ENCODE measurements at regions not wholly inside any gene's neighbourhood (a gene's known extent, or its start where the extent isn't known, plus 50 kb on each side); places are given as distances from the start of the nearest gene placed in this dataset.

- H3K4me3 ChIP-seq (ENCODE audit: low read length): peak overlapping the region; percentile 23
- no peak for DNase-seq (ENCODE audit: low read depth)
- peak; percentile 19 for TF ChIP-seq CTCF (conservative IDR thresholded peaks at IDR 0.05; ENCODE audit: low read depth, low read length)
Measured at GRCh38 chr15:94671858-94672532, 440.6 kb downstream of the MCTP2 start.

GRCh38 chr15:94673801-94674200, 442.4 kb downstream of the MCTP2 start:
- no peak for DNase-seq (ENCODE audit: low read depth)
- no peak overlapping the region for H3K4me3 ChIP-seq (ENCODE audit: low read length)
- TF ChIP-seq CTCF (conservative IDR thresholded peaks at IDR 0.05; ENCODE audit: low read depth, low read length): no peak

- no peak for DNase-seq (ENCODE audit: low read depth)
- no peak overlapping the region for H3K4me3 ChIP-seq (ENCODE audit: low read length)
- TF ChIP-seq CTCF (conservative IDR thresholded peaks at IDR 0.05; ENCODE audit: low read depth, low read length): no peak
Measured at GRCh38 chr15:94674296-94674695, 442.9 kb downstream of the MCTP2 start.

- DNase-seq (ENCODE audit: low read depth): no peak
- no peak overlapping the region for H3K4me3 ChIP-seq (ENCODE audit: low read length)
- no peak for TF ChIP-seq CTCF (conservative IDR thresholded peaks at IDR 0.05; ENCODE audit: low read depth, low read length)
Measured at GRCh38 chr15:94677202-94677790, 445.9 kb downstream of the MCTP2 start.

GRCh38 chr15:94682171-94682570, 450.8 kb downstream of the MCTP2 start:
- no peak overlapping the region for H3K4me3 ChIP-seq (ENCODE audit: low read length)
- DNase-seq (ENCODE audit: low read depth): no peak
- no peak for TF ChIP-seq CTCF (conservative IDR thresholded peaks at IDR 0.05; ENCODE audit: low read depth, low read length)

- TF ChIP-seq CTCF (conservative IDR thresholded peaks at IDR 0.05; ENCODE audit: low read depth, low read length): no peak
- no peak overlapping the region for H3K4me3 ChIP-seq (ENCODE audit: low read length)
- DNase-seq (ENCODE audit: low read depth): no peak
Measured at GRCh38 chr15:94683902-94684301, 452.5 kb downstream of the MCTP2 start.

- no peak for DNase-seq (ENCODE audit: low read depth)
- H3K4me3 ChIP-seq (ENCODE audit: low read length): no peak overlapping the region
- TF ChIP-seq CTCF (conservative IDR thresholded peaks at IDR 0.05; ENCODE audit: low read depth, low read length): no peak
Measured at GRCh38 chr15:94691169-94691568, 459.8 kb downstream of the MCTP2 start.
